B cell (primary cell): ENCODE measurements at regions not wholly inside any gene's neighbourhood (a gene's known extent, or its start where the extent isn't known, plus 50 kb on each side); places are given as distances from the start of the nearest gene placed in this dataset.

ENCODE experiments used
- ATAC-seq: fragments of 200-7000 bp; cut with Tn5 transposase; one replicate; pipeline ENCODE4 v1.10.0; 2021; ENCODE audit warnings: low read depth, mild to moderate bottlenecking, moderate number of reproducible peaks, moderate library complexity
- CTCF ChIA-PET: fragments of 350-600 bp; sonication (Branson Sonifier 250); formaldehyde crosslinking; loops from one replicate; lab custom pipeline; 2021; ENCODE audit warnings: antibody characterized with exemption, inconsistent platforms; lab: Charles Lee
- POLR2A ChIA-PET: fragments of 350-600 bp; sonication (Branson Sonifier 250); formaldehyde crosslinking; loops from one replicate; lab custom pipeline; 2021; ENCODE audit warnings: antibody characterized with exemption; lab: Charles Lee
- DNase-seq: peaks from one replicate; pipeline ENCODE4 v3.0.0; 2013
- H2AFZ ChIP-seq: 2 replicates; pipeline ENCODE4 v1.6.1; 2012; ENCODE audit warnings: mild to moderate bottlenecking, low read depth, low read length; ENCODE audit not compliant: insufficient read depth, poor library complexity, severe bottlenecking
- H3K27ac ChIP-seq, 2 donors: 1 replicate in 1 of 2; 2 replicates in 1 of 2; pipeline ENCODE4 v1.5.1; 2012 to 2013; ENCODE audit warnings: low read length in 2 of 2, mild to moderate bottlenecking in 2 of 2, moderate library complexity in 1 of 2
- H3K27me3 ChIP-seq, 4 experiments: fragments of 200-600 bp in 1 of 4; sonication (generic) in 1 of 4; replicated peaks in 1 of 4; 1 replicate in 2 of 4; 2 replicates in 2 of 4; pipeline versions ENCODE4 v1.6.1 to v1.7.0; 2013 to 2016; ENCODE audit warnings: low read length in 3 of 4, mild to moderate bottlenecking in 2 of 4, mixed read lengths in 1 of 4, moderate library complexity in 1 of 4; ENCODE audit not compliant: insufficient read depth in 4 of 4, control insufficient read depth in 3 of 4; ENCODE audit errors: control extremely low read depth in 1 of 4
- H3K36me3 ChIP-seq, 2 experiments: replicated peaks in 1 of 2; 1 replicate in 1 of 2; 2 replicates in 1 of 2; pipeline versions ENCODE4 v1.6.1 to v1.7.1; 2013; ENCODE audit warnings: low read length in 1 of 2; ENCODE audit not compliant: insufficient read depth in 2 of 2, control insufficient read depth in 1 of 2; ENCODE audit errors: control extremely low read depth in 1 of 2, extremely low read depth in 1 of 2
- H3K4me1 ChIP-seq, 2 donors: fragments of 200-600 bp in 1 of 2; sonication (generic) in 1 of 2; 1 replicate in 1 of 2; 2 replicates in 1 of 2; pipeline versions ENCODE4 v1.5.1 to v1.6.1; 2013 to 2017; ENCODE audit warnings: low read length in 2 of 2; ENCODE audit not compliant: control insufficient read depth in 2 of 2, insufficient read depth in 2 of 2
- H3K4me2 ChIP-seq: replicated peaks from 2 replicates; pipeline ENCODE3; 2012; ENCODE audit warnings: mild to moderate bottlenecking, low read depth, low read length; ENCODE audit not compliant: poor library complexity, severe bottlenecking
- H3K4me3 ChIP-seq, 5 experiments: fragments of 200-600 bp in 1 of 5; sonication (generic) in 1 of 5; 1 replicate in 3 of 5; 2 replicates in 2 of 5; pipeline versions ENCODE4 v1.5.1 to v1.7.0; 2011 to 2016; ENCODE audit warnings: low read length in 4 of 5, mild to moderate bottlenecking in 4 of 5, low read depth in 2 of 5, control low read depth in 1 of 5, moderate library complexity in 1 of 5; ENCODE audit not compliant: insufficient read depth in 1 of 5; ENCODE audit errors: control extremely low read depth in 1 of 5, extremely low read depth in 1 of 5
- H3K79me2 ChIP-seq: fragments of 200-600 bp; sonication (generic); one replicate; pipeline ENCODE4 v1.6.0; 2016; ENCODE audit warnings: low read length; ENCODE audit not compliant: control insufficient read depth, insufficient read depth
- H3K9ac ChIP-seq: fragments of 200-600 bp; sonication (generic); 2 replicates; pipeline ENCODE4 v1.6.1; 2017; ENCODE audit warnings: mild to moderate bottlenecking, low read length, moderate library complexity
- H3K9me3 ChIP-seq, 3 donors: one replicate each; pipeline versions ENCODE4 v1.6.1 to v1.7.1; 2013; ENCODE audit warnings: low read length in 2 of 3; ENCODE audit not compliant: control insufficient read depth in 2 of 3, insufficient read depth in 1 of 3; ENCODE audit errors: control extremely low read depth in 1 of 3
- H4K20me1 ChIP-seq: 2 replicates; pipeline ENCODE4 v1.6.0; 2012; ENCODE audit warnings: mild to moderate bottlenecking, low read length; ENCODE audit not compliant: insufficient read depth, control insufficient read depth, poor library complexity, severe bottlenecking
- H3K27ac Mint-ChIP-seq: one replicate; pipeline ENCODE4 v1.8.0; 2021; ENCODE audit warnings: mixed read lengths
- H3K27me3 Mint-ChIP-seq: one replicate; pipeline ENCODE4 v1.8.0; 2021; ENCODE audit warnings: mixed read lengths
- H3K4me1 Mint-ChIP-seq: one replicate; pipeline ENCODE4 v1.8.0; 2021; ENCODE audit warnings: mixed read lengths
- H3K4me3 Mint-ChIP-seq: one replicate; pipeline ENCODE4 v1.8.0; 2021; ENCODE audit warnings: mixed read lengths
- H3K9me3 Mint-ChIP-seq: one replicate; pipeline ENCODE4 v1.8.0; 2022; ENCODE audit warnings: mixed read lengths; ENCODE audit not compliant: insufficient read depth
- EZH2 ChIP-seq: IDR thresholded peaks from 2 replicates; pipeline ENCODE4 v1.6.1; 2012; ENCODE audit warnings: borderline replicate concordance, low read depth, mild to moderate bottlenecking, moderate library complexity, low read length; ENCODE audit not compliant: insufficient read depth, poor library complexity, severe bottlenecking
- WGBS: methylation state at CpG from one replicate; pipeline ENCODE4 v1.1.5; 2013; ENCODE audit warnings: missing lambda C conversion rate; ENCODE audit not compliant: insufficient coverage; 5-methylcytosine and 5-hydroxymethylcytosine counted together
- intact Hi-C: fragments of 100-400 bp; cut with micrococcal nuclease; formaldehyde crosslinking; loops from one replicate; pipeline ENCODE4 v1.10.0; 2022
- TF ChIP-seq, protein P1 (sequence below): fragments of 200-600 bp; IDR thresholded peaks from one replicate; pipeline ENCODE4 v1.8.0; 2022; ENCODE audit warnings: antibody characterized with exemption, mild to moderate bottlenecking

GRCh38 chr13:89749888-89750287 is 1597.6 kb upstream of the MIR17HG start:
- Histone ChIP-seq H3K79me2 (no peaks in the 10 kb centered on the region), H3K27ac (no peak overlapping the region), H4K20me1 (no peaks in the 10 kb centered on the region), H3K27me3 (no peaks in the 10 kb centered on the region), H3K9ac (no peak overlapping the region), H3K4me3 (no peak overlapping the region), H3K36me3 (no peaks in the 10 kb centered on the region), H3K4me2 (no peak overlapping the region), H3K9me3 (no peaks in the 10 kb centered on the region), H2AFZ (no peak overlapping the region), H3K4me1 (no peaks in the 10 kb centered on the region)
- no peaks in the 10 kb centered on the region for H3K27me3 Mint-ChIP-seq
- no peak overlapping the region for H3K4me3 Mint-ChIP-seq
- H3K9me3 Mint-ChIP-seq: peaks cover 2% of the 10 kb centered on the region
- POLR2A ChIA-PET: no interaction called here
- DNase-seq (no peak), ATAC-seq (no peak)
- CTCF ChIA-PET: no interaction called here
- intact Hi-C loops: no loop called here
- TF ChIP-seq EZH2: no peak
- TF ChIP-seq, protein P1, sequence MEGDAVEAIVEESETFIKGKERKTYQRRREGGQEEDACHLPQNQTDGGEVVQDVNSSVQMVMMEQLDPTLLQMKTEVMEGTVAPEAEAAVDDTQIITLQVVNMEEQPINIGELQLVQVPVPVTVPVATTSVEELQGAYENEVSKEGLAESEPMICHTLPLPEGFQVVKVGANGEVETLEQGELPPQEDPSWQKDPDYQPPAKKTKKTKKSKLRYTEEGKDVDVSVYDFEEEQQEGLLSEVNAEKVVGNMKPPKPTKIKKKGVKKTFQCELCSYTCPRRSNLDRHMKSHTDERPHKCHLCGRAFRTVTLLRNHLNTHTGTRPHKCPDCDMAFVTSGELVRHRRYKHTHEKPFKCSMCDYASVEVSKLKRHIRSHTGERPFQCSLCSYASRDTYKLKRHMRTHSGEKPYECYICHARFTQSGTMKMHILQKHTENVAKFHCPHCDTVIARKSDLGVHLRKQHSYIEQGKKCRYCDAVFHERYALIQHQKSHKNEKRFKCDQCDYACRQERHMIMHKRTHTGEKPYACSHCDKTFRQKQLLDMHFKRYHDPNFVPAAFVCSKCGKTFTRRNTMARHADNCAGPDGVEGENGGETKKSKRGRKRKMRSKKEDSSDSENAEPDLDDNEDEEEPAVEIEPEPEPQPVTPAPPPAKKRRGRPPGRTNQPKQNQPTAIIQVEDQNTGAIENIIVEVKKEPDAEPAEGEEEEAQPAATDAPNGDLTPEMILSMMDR: no peak
- H3K4me1 Mint-ChIP-seq: no peaks in the 10 kb centered on the region
- H3K27ac Mint-ChIP-seq: no peak overlapping the region

DNA sequence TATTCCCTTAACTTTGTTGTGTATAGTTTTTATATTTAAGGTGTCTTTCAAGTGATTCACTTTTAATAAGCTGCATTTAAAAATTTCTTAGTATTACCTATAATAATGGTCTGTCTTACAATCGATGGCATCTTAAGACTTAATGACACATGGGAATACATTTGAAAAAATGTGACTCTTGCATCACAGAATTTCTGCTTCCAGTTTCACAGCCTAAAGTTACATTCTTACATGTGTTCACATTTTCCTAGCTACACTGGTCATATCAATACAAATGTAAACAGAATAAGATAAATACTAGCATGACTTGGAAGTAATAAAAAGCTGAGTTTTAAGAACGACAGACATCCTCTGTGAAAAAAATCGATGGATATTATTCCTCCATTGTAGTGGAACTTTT is 1597.1 kb upstream of the MIR17HG start:
- Mint-ChIP-seq H3K4me3 (no peak overlapping the region), H3K4me1 (no peaks in the 10 kb centered on the region), H3K27ac (no peak overlapping the region), H3K9me3 (peaks cover 2% of the 10 kb centered on the region), H3K27me3 (no peaks in the 10 kb centered on the region)
- Histone ChIP-seq H3K4me3 (no peak overlapping the region), H4K20me1 (no peaks in the 10 kb centered on the region), H3K9ac (no peak overlapping the region), H3K36me3 (no peaks in the 10 kb centered on the region), H3K79me2 (no peaks in the 10 kb centered on the region), H2AFZ (no peak overlapping the region), H3K27me3 (no peaks in the 10 kb centered on the region), H3K4me1 (no peaks in the 10 kb centered on the region), H3K4me2 (no peak overlapping the region), H3K9me3 (no peaks in the 10 kb centered on the region), H3K27ac (no peak overlapping the region)
- ChIA-PET POLR2A (no interaction called here), CTCF (no interaction called here)
- WGBS: no CpG with 5 or more reads among the region's 3 CpGs
- intact Hi-C loops: no loop called here
- no peak for TF ChIP-seq EZH2
- TF ChIP-seq, protein P1: no peak
- no peak for ATAC-seq
- DNase-seq: no peak
